Fibroblast of lung (primary cell): ENCODE measurements at regions not wholly inside any gene's neighbourhood (a gene's known extent, or its start where the extent isn't known, plus 50 kb on each side); places are given as distances from the start of the nearest gene placed in this dataset.

ENCODE experiments used
- EZH2 ChIP-seq: IDR thresholded peaks from 2 replicates; pipeline ENCODE4 v1.5.1; 2012; ENCODE audit warnings: low read length, control low read depth, mild to moderate bottlenecking; ENCODE audit errors: missing control alignments
- TF ChIP-seq, protein P1 (sequence below), 2 donors: IDR thresholded peaks in 1 of 2; conservative IDR thresholded peaks in 1 of 2; 1 replicate in 1 of 2; 2 replicates in 1 of 2; pipeline ENCODE4 v1.5.1; 2011 to 2012; ENCODE audit warnings: low read length in 2 of 2, control low read depth in 1 of 2, inconsistent platforms in 1 of 2, low read depth in 1 of 2, mild to moderate bottlenecking in 1 of 2

DNA sequence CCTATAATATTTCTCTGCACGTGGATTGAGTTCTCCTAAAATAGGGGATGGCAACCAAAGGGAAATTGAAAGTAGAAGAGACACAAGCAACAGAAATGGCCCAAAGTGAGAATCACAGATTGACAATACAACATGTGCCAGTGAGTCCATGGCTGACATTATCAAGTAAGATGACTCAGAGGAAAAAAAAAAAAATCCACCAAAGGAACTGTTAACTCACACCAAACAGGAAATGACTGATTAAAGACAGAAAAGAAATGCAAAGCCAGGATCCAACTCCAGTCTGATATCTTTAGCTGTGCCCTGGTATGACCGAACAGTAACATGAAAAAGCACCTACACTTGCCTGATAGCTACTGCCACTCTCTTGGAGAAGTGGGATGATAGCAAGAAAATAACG, 485.0 kb downstream of the PRKD1 start:
- TF ChIP-seq, protein P1, sequence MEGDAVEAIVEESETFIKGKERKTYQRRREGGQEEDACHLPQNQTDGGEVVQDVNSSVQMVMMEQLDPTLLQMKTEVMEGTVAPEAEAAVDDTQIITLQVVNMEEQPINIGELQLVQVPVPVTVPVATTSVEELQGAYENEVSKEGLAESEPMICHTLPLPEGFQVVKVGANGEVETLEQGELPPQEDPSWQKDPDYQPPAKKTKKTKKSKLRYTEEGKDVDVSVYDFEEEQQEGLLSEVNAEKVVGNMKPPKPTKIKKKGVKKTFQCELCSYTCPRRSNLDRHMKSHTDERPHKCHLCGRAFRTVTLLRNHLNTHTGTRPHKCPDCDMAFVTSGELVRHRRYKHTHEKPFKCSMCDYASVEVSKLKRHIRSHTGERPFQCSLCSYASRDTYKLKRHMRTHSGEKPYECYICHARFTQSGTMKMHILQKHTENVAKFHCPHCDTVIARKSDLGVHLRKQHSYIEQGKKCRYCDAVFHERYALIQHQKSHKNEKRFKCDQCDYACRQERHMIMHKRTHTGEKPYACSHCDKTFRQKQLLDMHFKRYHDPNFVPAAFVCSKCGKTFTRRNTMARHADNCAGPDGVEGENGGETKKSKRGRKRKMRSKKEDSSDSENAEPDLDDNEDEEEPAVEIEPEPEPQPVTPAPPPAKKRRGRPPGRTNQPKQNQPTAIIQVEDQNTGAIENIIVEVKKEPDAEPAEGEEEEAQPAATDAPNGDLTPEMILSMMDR (conservative IDR thresholded peaks at IDR 0.05 in 1 of 2, IDR thresholded peaks at IDR 0.05 in 1 of 2; ENCODE audit: low read depth in 1 of 2, low read length in 2 of 2), result no peak
- TF ChIP-seq EZH2, result no peak
